Right cardiac atrium (tissue), 5 donors: ENCODE measurements at regions not wholly inside any gene's neighbourhood (a gene's known extent, or its start where the extent isn't known, plus 50 kb on each side); places are given as distances from the start of the nearest gene placed in this dataset.

Source experiments
- ATAC-seq, 2 donors: fragments of 200-7000 bp; cut with Tn5 transposase; one replicate each; pipeline versions ENCODE4 v1.8.0 to v1.9.1; 2020; ENCODE audit warnings: moderate library complexity in 2 of 2, mild to moderate bottlenecking in 1 of 2
- DNase-seq, 3 donors: peaks; one replicate each; pipeline ENCODE4 v3.0.0-alpha.2; 2020
- H3K27ac ChIP-seq: one replicate; pipeline ENCODE4 v1.5.1; 2013; ENCODE audit warnings: mild to moderate bottlenecking, low read length, control low read depth, moderate library complexity
- H3K27me3 ChIP-seq: one replicate; pipeline ENCODE4 v1.6.1; 2013; ENCODE audit not compliant: control insufficient read depth, insufficient read depth
- H3K4me1 ChIP-seq: one replicate; pipeline ENCODE4 v1.6.1; 2013; ENCODE audit warnings: low read length; ENCODE audit not compliant: control insufficient read depth, insufficient read depth
- H3K4me3 ChIP-seq: one replicate; pipeline ENCODE4 v1.5.1; 2013; ENCODE audit warnings: low read length, control low read depth
- H3K9me3 ChIP-seq: one replicate; pipeline ENCODE4 v1.6.1; 2013; ENCODE audit warnings: low read length; ENCODE audit not compliant: control insufficient read depth
- WGBS: extraction: QIAGEN DNeasy Blood & Tissue Kit; methylation state at CpG from one replicate; pipeline ENCODE4 v1.1.7; 2013; 5-methylcytosine and 5-hydroxymethylcytosine counted together
- intact Hi-C, 4 donors: fragments of 100-400 bp; cut with DNase I; formaldehyde crosslinking; loops; one replicate each; pipeline versions ENCODE4 v1.11.0 to v1.14.0; 2022 to 2023
- donor health status: healthy with polysubstance abuse.
- donor health status: DM: no; HTN: yes; CAD: no.
- donor health status: DM: no; HTN: no; CAD: no.
- donor health status: DM: no; HTN: yes; CAD: no; lungs with severe emphysema.
- donor health status: DM: yes; HTN: yes; CAD: no.

- ATAC-seq (no peak), DNase-seq (no peak)
- H3K4me1 ChIP-seq, result no peaks in the 10 kb centered on the region
- H3K27ac ChIP-seq, result no peak overlapping the region
- no peaks in the 10 kb centered on the region for H3K9me3 ChIP-seq
- no peak overlapping the region for H3K4me3 ChIP-seq
- WGBS, result 64% methylated on average over 3 of the region's 3 CpGs
- intact Hi-C loops, result no loop called here
- H3K27me3 ChIP-seq, result no peaks in the 10 kb centered on the region
Measured at GRCh38 chr13:105565136-105565727, 970.2 kb downstream of the EFNB2 start.

GRCh38 chr13:105552078-105552477 lies 983.4 kb downstream of the EFNB2 start:
- intact Hi-C loops, result no loop called here
- no peak overlapping the region for H3K27ac ChIP-seq
- no peaks in the 10 kb centered on the region for H3K9me3 ChIP-seq
- DNase-seq, result no peak
- 72% methylated on average over 12 of the region's 12 CpGs for WGBS
- H3K27me3 ChIP-seq, result no peaks in the 10 kb centered on the region
- no peak overlapping the region for H3K4me3 ChIP-seq
- no peak for ATAC-seq
- H3K4me1 ChIP-seq, result no peaks in the 10 kb centered on the region

- WGBS, result 60% methylated on average over 3 of the region's 3 CpGs
- intact Hi-C loops, result no loop called here
- Histone ChIP-seq H3K4me1 (no peaks in the 10 kb centered on the region), H3K9me3 (no peaks in the 10 kb centered on the region), H3K4me3 (no peak overlapping the region), H3K27ac (no peak overlapping the region), H3K27me3 (no peaks in the 10 kb centered on the region)
- no peak for ATAC-seq
- no peak for DNase-seq
Measured at GRCh38 chr13:105547851-105548250, 987.6 kb downstream of the EFNB2 start.

- WGBS, result 78% methylated on average over 5 of the region's 5 CpGs
- DNase-seq (no peak), ATAC-seq (no peak)
- Histone ChIP-seq H3K27ac (no peak overlapping the region), H3K4me1 (no peaks in the 10 kb centered on the region), H3K4me3 (no peak overlapping the region), H3K27me3 (no peaks in the 10 kb centered on the region), H3K9me3 (no peaks in the 10 kb centered on the region)
- intact Hi-C loops, result no loop called here
Measured at GRCh38 chr13:105545811-105546210, 989.7 kb downstream of the EFNB2 start.

GRCh38 chr13:105543742-105544141 lies 991.7 kb downstream of the EFNB2 start:
- H3K27me3 ChIP-seq, result no peaks in the 10 kb centered on the region
- no peaks in the 10 kb centered on the region for H3K9me3 ChIP-seq
- intact Hi-C loops, result no loop called here

GRCh38 chr13:105541565-105541964 lies 993.9 kb downstream of the EFNB2 start:
- Histone ChIP-seq H3K27me3 (no peaks in the 10 kb centered on the region), H3K9me3 (no peaks in the 10 kb centered on the region), H3K27ac (no peak overlapping the region), H3K4me3 (no peak overlapping the region), H3K4me1 (no peaks in the 10 kb centered on the region)
- DNase-seq (no peak), ATAC-seq (no peak)
- WGBS, result 92% methylated on average over 2 of the region's 2 CpGs
- intact Hi-C loops, result no loop called here

More at GRCh38 chr13:105543742-105544141, 991.7 kb downstream of the EFNB2 start:
- no peak for ATAC-seq
- no peak for DNase-seq
- Histone ChIP-seq H3K4me1 (no peaks in the 10 kb centered on the region), H3K4me3 (no peak overlapping the region), H3K27ac (no peak overlapping the region)
- 74% methylated on average over 2 of the region's 2 CpGs for WGBS

- Histone ChIP-seq H3K4me3 (no peak overlapping the region), H3K9me3 (no peaks in the 10 kb centered on the region), H3K27ac (no peak overlapping the region), H3K4me1 (no peaks in the 10 kb centered on the region), H3K27me3 (no peaks in the 10 kb centered on the region)
- ATAC-seq (no peak), DNase-seq (no peak)
- intact Hi-C loops, result no loop called here
- WGBS, result 84% methylated on average over 4 of the region's 4 CpGs
Measured at GRCh38 chr13:105538346-105538745, 997.1 kb downstream of the EFNB2 start.

- DNase-seq (no peak), ATAC-seq (no peak)
- Histone ChIP-seq H3K27ac (no peak overlapping the region), H3K4me1 (no peaks in the 10 kb centered on the region), H3K9me3 (no peaks in the 10 kb centered on the region), H3K27me3 (no peaks in the 10 kb centered on the region), H3K4me3 (no peak overlapping the region)
- intact Hi-C loops, result no loop called here
- WGBS, result 83% methylated on average over 7 of the region's 7 CpGs
Measured at GRCh38 chr13:105537113-105537512, 998.3 kb downstream of the EFNB2 start.

- WGBS, result 95% methylated on average over 3 of the region's 3 CpGs
- H3K9me3 ChIP-seq, result no peaks in the 10 kb centered on the region
- no peaks in the 10 kb centered on the region for H3K4me1 ChIP-seq
- ATAC-seq (no peak), DNase-seq (no peak)
- intact Hi-C loops, result no loop called here
- H3K4me3 ChIP-seq, result no peak overlapping the region
- H3K27ac ChIP-seq, result no peak overlapping the region
- no peaks in the 10 kb centered on the region for H3K27me3 ChIP-seq
Measured at GRCh38 chr13:105530468-105530867, 1005.0 kb downstream of the EFNB2 start.

- Histone ChIP-seq H3K27ac (no peak overlapping the region), H3K27me3 (no peaks in the 10 kb centered on the region), H3K4me3 (no peak overlapping the region), H3K4me1 (no peaks in the 10 kb centered on the region), H3K9me3 (no peaks in the 10 kb centered on the region)
- 80% methylated on average over 5 of the region's 5 CpGs for WGBS
- intact Hi-C loops, result no loop called here
- ATAC-seq (no peak), DNase-seq (no peak)
Measured at GRCh38 chr13:105527127-105527526, 1008.3 kb downstream of the EFNB2 start.

GRCh38 chr13:105519771-105520170 lies 1015.7 kb downstream of the EFNB2 start:
- ATAC-seq (no peak), DNase-seq (no peak)
- Histone ChIP-seq H3K27ac (no peak overlapping the region), H3K4me1 (no peaks in the 10 kb centered on the region), H3K27me3 (no peaks in the 10 kb centered on the region), H3K9me3 (no peaks in the 10 kb centered on the region), H3K4me3 (no peak overlapping the region)
- 97% methylated on average over 1 of the region's 1 CpG for WGBS
- intact Hi-C loops, result no loop called here

- no peaks in the 10 kb centered on the region for H3K4me1 ChIP-seq
- H3K27me3 ChIP-seq, result no peaks in the 10 kb centered on the region
- 97% methylated on average over 4 of the region's 4 CpGs for WGBS
- ATAC-seq, result no peak
- DNase-seq, result no peak
- H3K27ac ChIP-seq, result no peak overlapping the region
- intact Hi-C loops, result no loop called here
- no peak overlapping the region for H3K4me3 ChIP-seq
- H3K9me3 ChIP-seq, result no peaks in the 10 kb centered on the region
Measured at GRCh38 chr13:105518086-105518485, 1017.4 kb downstream of the EFNB2 start.
